ENCODE measurements at regions not wholly inside any gene's neighbourhood (a gene's known extent, or its start where the extent isn't known, plus 50 kb on each side); places are given as distances from the start of the nearest gene placed in this dataset.

DNA sequence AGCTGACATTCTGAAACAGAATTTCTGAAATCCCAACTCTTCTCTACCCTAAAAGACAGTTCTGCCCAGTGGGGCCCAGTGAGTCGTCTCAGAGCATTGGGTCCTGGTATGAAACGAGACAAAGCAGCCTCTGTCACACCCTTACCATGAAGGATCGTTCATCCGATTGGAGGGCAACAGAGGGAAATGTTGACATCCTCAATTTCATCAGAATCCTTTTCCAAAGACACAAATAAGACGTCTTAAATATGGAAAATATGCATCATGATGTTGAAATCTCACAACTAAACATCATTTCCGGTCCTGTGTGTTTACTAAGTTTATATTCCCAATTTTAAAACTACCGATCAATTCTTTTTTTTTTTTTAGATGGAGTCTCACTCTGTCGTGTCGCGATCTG is 112.1 kb upstream of the SLC45A1 start:
- Histone ChIP-seq H3K4me1 (ENCODE audit: insufficient read depth, low read length) (peaks cover 46% of the 10 kb centered on the region), H3K4me3 (ENCODE audit: low read length) (no peak overlapping the region), H3F3A (ENCODE audit: low read length, unreplicated experiment) (peaks cover 9% of the 10 kb centered on the region), H2AFZ (ENCODE audit: low read length) (no peak overlapping the region), H3K36me3 (ENCODE audit: low read depth, low read length) (no peaks in the 10 kb centered on the region), H3K4me2 (ENCODE audit: low read length) (no peak overlapping the region), H3K79me2 (ENCODE audit: low read length) (0 out of 2 replicates have a peak, but pooled peaks cover 3% of the 10 kb centered on the region), H3K27ac (ENCODE audit: low read length) (peak overlapping the region; percentile 98), H3K9me3 (ENCODE audit: low read length) (no peaks in the 10 kb centered on the region), H4K20me1 (ENCODE audit: low read length) (no peaks in the 10 kb centered on the region), H3K27me3 (ENCODE audit: low read length) (no peaks in the 10 kb centered on the region), H3K9me2 (replicated peaks; ENCODE audit: low read length) (no peaks in the 10 kb centered on the region), H3K9ac (ENCODE audit: low read length) (peak overlapping the region; percentile 86)
- DNase-seq (no peak), ATAC-seq (no peak)
- intact Hi-C loops (cut with micrococcal nuclease), result loop anchor here (2.0 kb wide), 1 partner anchor 53 kb away; no protein-coding TSS in a partner anchor
- ChIA-PET CTCF (no interaction called here), POLR2A (ENCODE audit: unreplicated experiment) (no interaction called here)
- TF ChIP-seq EZH2 (IDR thresholded peaks at IDR 0.05; ENCODE audit: low read length, unreplicated experiment), result no peak
- no peak for TF ChIP-seq EZH2phosphoT487 (IDR thresholded peaks at IDR 0.05; ENCODE audit: borderline replicate concordance, low read length)
- TF ChIP-seq, protein P1, sequence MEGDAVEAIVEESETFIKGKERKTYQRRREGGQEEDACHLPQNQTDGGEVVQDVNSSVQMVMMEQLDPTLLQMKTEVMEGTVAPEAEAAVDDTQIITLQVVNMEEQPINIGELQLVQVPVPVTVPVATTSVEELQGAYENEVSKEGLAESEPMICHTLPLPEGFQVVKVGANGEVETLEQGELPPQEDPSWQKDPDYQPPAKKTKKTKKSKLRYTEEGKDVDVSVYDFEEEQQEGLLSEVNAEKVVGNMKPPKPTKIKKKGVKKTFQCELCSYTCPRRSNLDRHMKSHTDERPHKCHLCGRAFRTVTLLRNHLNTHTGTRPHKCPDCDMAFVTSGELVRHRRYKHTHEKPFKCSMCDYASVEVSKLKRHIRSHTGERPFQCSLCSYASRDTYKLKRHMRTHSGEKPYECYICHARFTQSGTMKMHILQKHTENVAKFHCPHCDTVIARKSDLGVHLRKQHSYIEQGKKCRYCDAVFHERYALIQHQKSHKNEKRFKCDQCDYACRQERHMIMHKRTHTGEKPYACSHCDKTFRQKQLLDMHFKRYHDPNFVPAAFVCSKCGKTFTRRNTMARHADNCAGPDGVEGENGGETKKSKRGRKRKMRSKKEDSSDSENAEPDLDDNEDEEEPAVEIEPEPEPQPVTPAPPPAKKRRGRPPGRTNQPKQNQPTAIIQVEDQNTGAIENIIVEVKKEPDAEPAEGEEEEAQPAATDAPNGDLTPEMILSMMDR (conservative IDR thresholded peaks at IDR 0.05; ENCODE audit: low read depth, low read length), result no peak
- BruUV-seq (replicated peaks), result no TSS peak

DNA sequence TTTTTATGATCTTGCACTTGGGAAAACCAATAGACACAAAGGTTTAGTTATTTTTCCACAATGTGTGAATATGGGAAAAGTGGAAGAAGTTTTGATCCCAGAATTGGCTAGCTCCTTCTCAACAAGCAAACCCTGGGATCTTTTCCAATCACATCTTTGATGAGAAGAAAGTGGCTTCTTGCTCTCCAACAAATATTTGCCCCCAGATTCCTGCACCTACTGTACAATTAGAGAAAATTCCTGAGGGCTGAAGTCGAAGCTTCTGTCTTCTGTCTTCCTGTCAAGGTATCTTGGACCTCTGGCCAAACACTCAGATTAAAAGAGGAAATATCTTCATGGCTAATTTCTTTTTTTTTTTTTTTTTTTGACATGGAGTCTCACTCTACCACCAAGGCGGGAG is 113.1 kb upstream of the SLC45A1 start:
- CTCF ChIA-PET, result interaction anchor here (0.5 to 1.3 kb wide), 5 partner anchors 23 to 177 kb away, joined by 3 to 7 read pairs (median 5); no protein-coding TSS in a partner anchor
- Histone ChIP-seq H3K9ac (ENCODE audit: low read length) (peak overlapping the region; percentile 86), H3K4me3 (ENCODE audit: low read length) (no peak overlapping the region), H4K20me1 (ENCODE audit: low read length) (no peaks in the 10 kb centered on the region), H3F3A (ENCODE audit: low read length, unreplicated experiment) (peaks cover 9% of the 10 kb centered on the region), H3K9me2 (replicated peaks; ENCODE audit: low read length) (no peaks in the 10 kb centered on the region), H3K4me1 (ENCODE audit: insufficient read depth, low read length) (peaks cover 46% of the 10 kb centered on the region), H3K27me3 (ENCODE audit: low read length) (no peaks in the 10 kb centered on the region), H3K4me2 (ENCODE audit: low read length) (peak overlapping the region; percentile 32), H3K27ac (ENCODE audit: low read length) (peak overlapping the region; percentile 98), H3K36me3 (ENCODE audit: low read depth, low read length) (no peaks in the 10 kb centered on the region), H3K9me3 (ENCODE audit: low read length) (no peaks in the 10 kb centered on the region), H3K79me2 (ENCODE audit: low read length) (0 out of 2 replicates have a peak, but pooled peaks cover 3% of the 10 kb centered on the region), H2AFZ (ENCODE audit: low read length) (no peak overlapping the region)
- BruUV-seq (replicated peaks), result TSS peak; percentile 96
- POLR2A ChIA-PET (ENCODE audit: unreplicated experiment), result interaction anchor here (0.6 to 1.6 kb wide), 9 partner anchors 10 to 181 kb away, joined by 3 to 16 read pairs (median 5); no protein-coding TSS in a partner anchor
- TF ChIP-seq EZH2 (IDR thresholded peaks at IDR 0.05; ENCODE audit: low read length, unreplicated experiment) (no peak), EZH2phosphoT487 (IDR thresholded peaks at IDR 0.05; ENCODE audit: borderline replicate concordance, low read length) (no peak)
- TF ChIP-seq, protein P1 (conservative IDR thresholded peaks at IDR 0.05; ENCODE audit: low read depth, low read length), result no peak
- intact Hi-C loops (cut with micrococcal nuclease), result loop anchor here (1.0 to 2.0 kb wide), 4 partner anchors 11 to 108 kb away; no protein-coding TSS in a partner anchor
- no peak for DNase-seq
- peak; percentile 2; the same call in 1 of the 2 replicates for ATAC-seq

DNA sequence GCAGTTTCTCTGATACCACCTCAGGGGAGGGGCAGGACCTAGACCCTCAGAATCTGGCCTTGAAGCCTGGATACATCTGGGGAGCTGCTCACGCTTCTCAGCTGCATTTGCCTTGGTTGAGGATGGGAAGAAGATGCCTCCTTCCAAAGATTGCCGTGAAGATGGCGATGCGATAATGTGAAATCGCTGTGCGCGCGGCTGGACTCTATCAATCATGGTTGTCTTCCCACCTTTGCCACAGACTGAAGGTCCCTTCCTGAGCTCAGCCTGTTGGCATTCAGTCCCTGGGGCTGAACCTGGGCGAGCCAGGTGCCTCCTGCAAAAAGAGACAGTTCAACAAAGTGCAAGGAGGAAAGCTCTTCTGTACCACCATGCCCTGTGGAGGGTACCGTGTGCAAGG is 114.4 kb upstream of the SLC45A1 start:
- TF ChIP-seq, protein P1 (conservative IDR thresholded peaks at IDR 0.05; ENCODE audit: low read depth, low read length), result no peak
- TF ChIP-seq EZH2phosphoT487 (IDR thresholded peaks at IDR 0.05; ENCODE audit: borderline replicate concordance, low read length), result no peak
- no peak for TF ChIP-seq EZH2 (IDR thresholded peaks at IDR 0.05; ENCODE audit: low read length, unreplicated experiment)
- DNase-seq, result no peak
- CTCF ChIA-PET, result interaction anchor here (0.7 to 1.3 kb wide), 4 partner anchors 9 to 111 kb away, joined by 3 to 7 read pairs (median 6); no protein-coding TSS in a partner anchor
- Histone ChIP-seq H3K9me3 (ENCODE audit: low read length) (no peaks in the 10 kb centered on the region), H3K27ac (ENCODE audit: low read length) (peak overlapping the region; percentile 98), H3F3A (ENCODE audit: low read length, unreplicated experiment) (peaks cover 9% of the 10 kb centered on the region), H3K4me1 (ENCODE audit: insufficient read depth, low read length) (peaks cover 48% of the 10 kb centered on the region), H4K20me1 (ENCODE audit: low read length) (no peaks in the 10 kb centered on the region), H3K9me2 (replicated peaks; ENCODE audit: low read length) (no peaks in the 10 kb centered on the region), H3K36me3 (ENCODE audit: low read depth, low read length) (no peaks in the 10 kb centered on the region), H2AFZ (ENCODE audit: low read length) (no peak overlapping the region), H3K4me2 (ENCODE audit: low read length) (peak overlapping the region; percentile 3; the same call in 1 of the 2 replicates), H3K79me2 (ENCODE audit: low read length) (0 out of 2 replicates have a peak, but pooled peaks cover 3% of the 10 kb centered on the region), H3K27me3 (ENCODE audit: low read length) (no peaks in the 10 kb centered on the region), H3K9ac (ENCODE audit: low read length) (peak overlapping the region; percentile 80), H3K4me3 (ENCODE audit: low read length) (no peak overlapping the region)
- POLR2A ChIA-PET (ENCODE audit: unreplicated experiment), result interaction anchor here (0.5 to 1.6 kb wide), 9 partner anchors 9 to 179 kb away, joined by 3 to 16 read pairs (median 4); no protein-coding TSS in a partner anchor
- no peak for ATAC-seq
- intact Hi-C loops (cut with micrococcal nuclease), result no loop called here
- BruUV-seq (replicated peaks), result no TSS peak
